HG03196 (cell line): ENCODE measurements at regions not wholly inside any gene's neighbourhood (a gene's known extent, or its start where the extent isn't known, plus 50 kb on each side); places are given as distances from the start of the nearest gene placed in this dataset.

ENCODE experiments used
- ATAC-seq: cut with Tn5 transposase; IDR thresholded peaks from one replicate; pipeline ENCODE4 v1.9.1; 2021; ENCODE audit not compliant: unreplicated experiment

- ATAC-seq, result no peak
Measured at GRCh38 chr19:28521614-28522544, 691.1 kb downstream of the UQCRFS1 start.

GRCh38 chr19:28520998-28521568 lies 691.9 kb downstream of the UQCRFS1 start:
- no peak for ATAC-seq

- no peak for ATAC-seq
Measured at GRCh38 chr19:28519952-28520861, 692.7 kb downstream of the UQCRFS1 start.

GRCh38 chr19:28519218-28519779 lies 693.7 kb downstream of the UQCRFS1 start:
- no peak for ATAC-seq

- ATAC-seq, result no peak
Measured at GRCh38 chr19:28516415-28516872, 696.5 kb downstream of the UQCRFS1 start.

GRCh38 chr19:28514166-28514565 lies 698.8 kb downstream of the UQCRFS1 start:
- no peak for ATAC-seq

DNA sequence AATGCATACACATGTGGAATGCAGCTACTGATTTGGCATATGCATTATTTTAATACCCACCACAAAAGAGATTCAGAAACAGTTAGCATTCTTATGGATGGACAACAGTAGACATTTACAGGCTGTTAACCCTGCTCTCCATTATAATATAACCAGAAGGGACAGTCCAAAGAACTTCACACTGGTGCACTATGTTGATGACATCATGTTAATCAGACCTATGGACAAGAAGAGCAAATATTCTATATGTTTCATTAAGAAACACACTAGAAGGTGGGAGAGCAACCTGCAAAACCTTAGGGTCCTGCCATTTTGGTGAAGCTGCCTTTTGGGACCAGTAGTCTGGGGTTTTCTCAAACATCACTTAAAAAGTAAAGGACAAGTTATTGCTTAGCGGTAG lies 701.3 kb downstream of the UQCRFS1 start:
- no peak for ATAC-seq

DNA sequence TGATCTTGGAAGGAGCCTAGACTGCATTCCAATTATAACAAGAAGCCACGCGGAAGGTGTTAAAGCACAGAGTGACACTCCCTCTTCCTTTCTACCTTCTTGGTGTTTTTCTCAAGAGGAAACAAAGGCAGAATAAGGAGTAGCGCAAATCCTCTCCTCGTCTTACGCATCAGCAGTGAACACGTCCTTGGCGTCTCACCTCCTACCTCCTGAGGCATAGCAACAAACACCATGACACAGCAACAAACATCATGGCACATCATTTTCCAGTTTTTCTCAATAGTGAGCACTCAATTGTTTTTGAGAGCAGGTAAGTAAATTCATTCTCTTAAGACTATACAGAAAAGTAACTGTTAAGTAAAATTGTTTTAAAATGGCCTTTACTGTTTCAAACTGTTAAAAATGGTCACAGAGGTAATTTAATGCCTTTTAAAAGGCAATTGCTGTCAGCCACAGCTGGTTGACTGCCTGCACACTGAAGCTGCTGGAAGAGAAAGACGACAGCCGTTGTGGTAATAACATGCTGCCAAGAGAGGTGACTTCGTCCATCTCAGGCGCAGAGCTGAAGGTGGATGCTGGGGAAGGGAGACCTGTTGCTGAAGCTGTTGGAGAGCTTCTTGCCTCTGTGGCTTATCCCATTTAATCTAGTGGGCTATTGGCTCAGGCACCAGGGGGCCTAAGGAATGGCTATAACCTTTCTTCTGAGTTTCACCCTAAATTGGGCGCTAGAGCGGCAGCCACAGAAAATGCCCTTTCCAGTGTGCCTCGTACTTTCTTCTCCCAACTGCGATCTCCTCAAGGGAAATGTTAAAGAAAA lies 703.7 kb downstream of the UQCRFS1 start:
- no peak for ATAC-seq

DNA sequence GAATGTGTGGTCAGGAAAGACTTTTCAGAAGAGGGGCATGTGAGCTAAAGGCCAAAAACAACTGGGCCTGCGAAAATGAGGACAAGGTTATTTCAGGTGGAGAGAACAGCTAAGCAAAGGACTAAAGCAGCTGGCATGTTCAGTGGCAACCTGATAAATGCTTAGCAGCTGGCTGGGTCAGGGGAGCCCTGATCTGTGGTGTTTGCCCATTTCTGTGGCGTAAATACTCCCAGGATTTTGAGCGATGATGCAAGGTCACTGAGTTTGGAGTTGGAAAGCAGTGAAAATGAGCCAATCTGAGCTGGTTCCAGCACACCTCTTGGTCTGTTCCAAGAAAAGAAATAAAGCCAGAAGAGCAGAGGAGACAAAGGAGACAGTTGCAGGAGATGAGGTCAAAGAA lies 704.3 kb downstream of the UQCRFS1 start:
- ATAC-seq, result no peak

DNA sequence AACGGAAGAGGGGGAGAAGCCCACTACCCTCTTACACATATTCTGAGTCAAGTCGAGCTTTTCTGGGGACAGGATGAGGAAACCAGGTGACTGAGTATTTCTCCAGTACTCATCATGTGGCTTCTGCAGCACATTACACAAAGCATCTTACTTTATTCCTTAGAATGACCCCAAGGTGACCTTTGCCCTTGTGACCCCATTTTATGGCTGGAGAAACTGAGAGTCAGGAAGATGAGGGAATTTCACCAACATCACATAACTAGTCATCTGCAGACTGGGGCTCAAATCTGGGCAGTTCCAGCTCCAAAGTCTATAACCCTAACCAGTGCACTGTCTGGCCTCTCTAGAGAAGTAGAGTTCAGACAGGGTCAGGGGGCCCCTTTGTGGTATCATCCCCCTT lies 707.0 kb downstream of the UQCRFS1 start:
- no peak for ATAC-seq

DNA sequence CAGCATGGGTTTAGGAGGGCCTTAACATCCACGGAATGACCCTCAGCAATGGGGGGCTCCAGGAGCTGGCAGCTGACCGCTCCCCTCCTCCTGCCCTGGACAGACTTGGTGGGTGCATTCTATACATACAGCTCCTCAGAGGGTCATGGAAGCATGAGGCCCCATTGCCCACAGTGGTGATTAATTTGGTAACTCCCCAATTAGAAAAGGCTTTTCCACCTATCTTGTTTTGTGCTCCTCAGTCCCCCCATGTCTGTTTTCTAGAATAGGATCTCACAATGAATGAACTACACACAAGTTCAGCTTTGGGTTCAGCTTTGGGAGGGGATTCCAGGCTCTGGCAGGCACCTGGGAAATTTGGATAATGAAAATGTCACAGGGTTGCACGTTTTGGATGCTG lies 707.8 kb downstream of the UQCRFS1 start:
- no peak for ATAC-seq

DNA sequence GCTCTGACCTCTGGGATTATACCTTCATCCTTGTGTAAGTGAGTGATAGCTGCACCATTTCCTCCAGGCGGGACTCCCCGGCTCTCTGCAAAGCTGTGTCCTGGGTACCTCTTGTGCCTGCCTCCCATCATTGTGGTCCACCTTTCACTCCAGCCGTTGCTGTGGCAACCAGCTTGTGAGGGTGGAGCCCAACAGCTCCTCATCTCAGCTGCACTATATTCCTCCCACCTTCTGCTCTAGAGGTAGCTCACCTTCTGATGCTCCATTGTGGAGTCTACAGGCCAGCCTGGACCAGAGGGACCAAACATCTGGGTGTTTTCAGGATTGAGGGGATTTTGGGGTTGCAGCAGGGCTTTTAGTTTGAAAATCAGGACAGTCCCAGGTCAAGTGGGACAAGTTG lies 708.2 kb downstream of the UQCRFS1 start:
- ATAC-seq, result no peak

GRCh38 chr19:28504139-28504538 lies 708.8 kb downstream of the UQCRFS1 start:
- ATAC-seq, result no peak

- ATAC-seq, result no peak
Measured at GRCh38 chr19:28502879-28503734, 709.8 kb downstream of the UQCRFS1 start.

GRCh38 chr19:28501976-28502375 lies 711.0 kb downstream of the UQCRFS1 start:
- no peak for ATAC-seq

GRCh38 chr19:28500982-28501630 lies 711.8 kb downstream of the UQCRFS1 start:
- no peak for ATAC-seq

DNA sequence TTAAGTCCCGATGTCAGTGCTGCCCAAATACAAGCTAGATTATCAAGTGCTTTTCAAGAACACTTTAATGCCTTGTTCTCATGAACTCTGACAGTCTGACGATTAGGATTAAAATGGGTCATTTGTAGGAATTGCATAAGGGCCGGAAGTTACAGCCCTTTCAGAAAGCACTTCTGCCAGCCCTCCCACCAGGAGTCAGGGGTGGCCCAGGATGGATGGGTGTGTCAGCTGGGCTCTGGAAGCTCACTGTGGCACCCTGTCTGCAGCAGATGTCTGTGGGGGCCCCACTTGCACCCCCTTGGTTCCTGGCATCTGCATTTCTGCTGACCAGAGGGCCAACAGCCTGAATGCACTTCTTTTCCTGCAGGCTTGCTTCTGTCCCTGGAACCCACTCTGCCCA lies 712.7 kb downstream of the UQCRFS1 start:
- ATAC-seq, result no peak

DNA sequence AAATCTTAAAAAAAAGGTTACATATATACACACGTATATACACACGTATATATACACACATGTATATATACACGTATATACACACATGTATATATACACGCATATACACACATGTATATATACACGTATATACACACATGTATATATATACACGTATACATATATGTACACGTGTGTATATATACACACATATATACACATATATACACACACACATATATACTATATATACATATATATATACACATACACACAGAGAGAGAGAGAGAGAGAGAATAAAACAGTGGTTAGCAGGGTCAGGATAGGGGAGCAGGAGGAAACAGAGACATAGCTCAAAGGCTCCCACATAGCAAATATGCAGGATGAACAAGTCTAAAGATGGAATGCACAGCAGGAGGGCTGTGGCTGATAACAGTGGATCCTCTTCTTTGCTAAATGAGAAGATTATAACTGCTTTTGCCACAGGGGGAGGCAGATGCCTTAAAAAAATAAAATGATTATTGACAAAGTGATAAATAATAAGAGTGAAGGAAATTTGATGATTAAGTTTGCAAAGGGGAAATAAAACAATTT lies 714.5 kb downstream of the UQCRFS1 start:
- ATAC-seq, result no peak
